ENCODE measurements at regions not wholly inside any gene's neighbourhood (a gene's known extent, or its start where the extent isn't known, plus 50 kb on each side); places are given as distances from the start of the nearest gene placed in this dataset.

- ChIA-PET POLR2A (no interaction called here), CTCF (no interaction called here)
- Histone ChIP-seq H3K4me1 (no peaks in the 10 kb centered on the region), H3K36me3 (ENCODE audit: control insufficient read depth, insufficient read depth, low read length) (no peaks in the 10 kb centered on the region), H3K9me3 (no peaks in the 10 kb centered on the region), H3K4me3 (ENCODE audit: low read depth, low read length) (no peak overlapping the region), H3K27me3 (replicated peaks; ENCODE audit: control insufficient read depth, insufficient read depth, low read length) (no peaks in the 10 kb centered on the region)
- DNase-seq = peak in 1 of 2 experiments; percentile 2
- Mint-ChIP-seq H3K36me3 (ENCODE audit: insufficient read depth, unreplicated experiment) (no peaks in the 10 kb centered on the region), H3K27me3 (ENCODE audit: insufficient read depth, unreplicated experiment) (no peaks in the 10 kb centered on the region), H3K4me3 (ENCODE audit: unreplicated experiment) (no peak overlapping the region), H3K27ac (ENCODE audit: unreplicated experiment) (no peak overlapping the region), H3K9me3 (ENCODE audit: unreplicated experiment) (no peaks in the 10 kb centered on the region), H3K4me1 (ENCODE audit: low read depth, unreplicated experiment) (no peaks in the 10 kb centered on the region)
- intact Hi-C loops (cut with micrococcal nuclease; ENCODE audit: unreplicated experiment) = no loop called here
- TF ChIP-seq CTCF (IDR thresholded peaks at IDR 0.05; ENCODE audit: insufficient read depth in 1 of 2, low read depth in 1 of 2, low read length in 1 of 2, severe bottlenecking in 1 of 2, unreplicated experiment in 1 of 2) = no peak
- BruUV-seq (replicated peaks) = no TSS peak
Measured at GRCh38 chr1:69157046-69157756, 410.5 kb upstream of the LRRC7 start.

- CTCF ChIA-PET = no interaction called here
- no TSS peak for BruUV-seq (replicated peaks)
Measured at GRCh38 chr1:69163241-69163640, 404.5 kb upstream of the LRRC7 start.

GRCh38 chr1:69163779-69164178, 403.9 kb upstream of the LRRC7 start:
- Mint-ChIP-seq H3K27me3 (ENCODE audit: insufficient read depth, unreplicated experiment) (no peaks in the 10 kb centered on the region), H3K27ac (ENCODE audit: unreplicated experiment) (no peak overlapping the region), H3K36me3 (ENCODE audit: insufficient read depth, unreplicated experiment) (no peaks in the 10 kb centered on the region), H3K4me3 (ENCODE audit: unreplicated experiment) (no peak overlapping the region), H3K9me3 (ENCODE audit: unreplicated experiment) (no peaks in the 10 kb centered on the region), H3K4me1 (ENCODE audit: low read depth, unreplicated experiment) (no peaks in the 10 kb centered on the region)
- H3K36me3 ChIP-seq (ENCODE audit: control insufficient read depth, insufficient read depth, low read length) = no peaks in the 10 kb centered on the region
- BruUV-seq (replicated peaks) = no TSS peak
- no peaks in the 10 kb centered on the region for H3K27me3 ChIP-seq (replicated peaks; ENCODE audit: control insufficient read depth, insufficient read depth, low read length)
- no peak for DNase-seq
- TF ChIP-seq CTCF (IDR thresholded peaks at IDR 0.05; ENCODE audit: insufficient read depth in 1 of 2, low read depth in 1 of 2, low read length in 1 of 2, severe bottlenecking in 1 of 2, unreplicated experiment in 1 of 2) = no peak
- ChIA-PET POLR2A (no interaction called here), CTCF (no interaction called here)
- no peak overlapping the region for H3K4me3 ChIP-seq (ENCODE audit: low read depth, low read length)
- intact Hi-C loops (cut with micrococcal nuclease; ENCODE audit: unreplicated experiment) = no loop called here
- H3K9me3 ChIP-seq = no peaks in the 10 kb centered on the region
- no peaks in the 10 kb centered on the region for H3K4me1 ChIP-seq

More at GRCh38 chr1:69163241-69163640, 404.5 kb upstream of the LRRC7 start:
- no peak for DNase-seq
- no peaks in the 10 kb centered on the region for H3K36me3 Mint-ChIP-seq (ENCODE audit: insufficient read depth, unreplicated experiment)
- POLR2A ChIA-PET = no interaction called here
- H3K4me3 Mint-ChIP-seq (ENCODE audit: unreplicated experiment) = no peak overlapping the region
- no peaks in the 10 kb centered on the region for H3K4me1 ChIP-seq
- intact Hi-C loops (cut with micrococcal nuclease; ENCODE audit: unreplicated experiment) = no loop called here
- no peak for TF ChIP-seq CTCF (IDR thresholded peaks at IDR 0.05; ENCODE audit: insufficient read depth in 1 of 2, low read depth in 1 of 2, low read length in 1 of 2, severe bottlenecking in 1 of 2, unreplicated experiment in 1 of 2)
- H3K9me3 ChIP-seq = no peaks in the 10 kb centered on the region
- H3K27me3 ChIP-seq (replicated peaks; ENCODE audit: control insufficient read depth, insufficient read depth, low read length) = no peaks in the 10 kb centered on the region
- H3K27ac Mint-ChIP-seq (ENCODE audit: unreplicated experiment) = no peak overlapping the region
- H3K4me1 Mint-ChIP-seq (ENCODE audit: low read depth, unreplicated experiment) = no peaks in the 10 kb centered on the region
- H3K9me3 Mint-ChIP-seq (ENCODE audit: unreplicated experiment) = no peaks in the 10 kb centered on the region
- no peak overlapping the region for H3K4me3 ChIP-seq (ENCODE audit: low read depth, low read length)
- no peaks in the 10 kb centered on the region for H3K36me3 ChIP-seq (ENCODE audit: control insufficient read depth, insufficient read depth, low read length)
- H3K27me3 Mint-ChIP-seq (ENCODE audit: insufficient read depth, unreplicated experiment) = no peaks in the 10 kb centered on the region
